Choroid plexus epithelial cell (primary cell): ENCODE measurements at regions not wholly inside any gene's neighbourhood (a gene's known extent, or its start where the extent isn't known, plus 50 kb on each side); places are given as distances from the start of the nearest gene placed in this dataset.

Experiments
- DNase-seq: peaks from one replicate; pipeline ENCODE4 v3.0.0-alpha.2; 2010; ENCODE audit warnings: low read depth
- H3K4me3 ChIP-seq: 2 replicates; pipeline ENCODE4 v1.5.1; 2011; ENCODE audit warnings: low read depth, mild to moderate bottlenecking, control low read depth, low read length, moderate library complexity
- CTCF ChIP-seq: conservative IDR thresholded peaks from 2 replicates; pipeline ENCODE4 v1.5.1; 2011; ENCODE audit warnings: low read depth, mild to moderate bottlenecking, control low read depth, inconsistent platforms, low read length, moderate library complexity

DNA sequence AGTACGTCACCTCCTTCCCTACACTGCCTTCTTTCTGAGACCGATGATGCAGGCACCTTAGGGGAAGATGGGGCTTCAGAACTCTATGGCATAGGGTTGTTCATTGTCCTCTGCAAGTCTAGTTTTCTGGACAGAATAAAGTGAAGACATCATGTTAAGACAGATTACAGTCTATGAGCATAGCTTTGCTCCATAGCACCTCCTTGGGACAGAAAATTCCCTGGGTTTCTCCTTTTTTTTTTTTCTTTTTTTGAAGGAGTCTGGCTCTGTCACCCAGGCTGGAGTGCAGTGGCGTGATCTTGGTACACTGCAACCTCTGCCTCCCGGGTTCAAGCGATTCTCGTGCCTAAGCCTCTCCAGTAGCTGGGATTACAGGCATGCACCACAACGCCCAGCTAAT lies 119.8 kb upstream of the CADM1 start:
- DNase-seq, result no peak
- TF ChIP-seq CTCF, result no peak

DNA sequence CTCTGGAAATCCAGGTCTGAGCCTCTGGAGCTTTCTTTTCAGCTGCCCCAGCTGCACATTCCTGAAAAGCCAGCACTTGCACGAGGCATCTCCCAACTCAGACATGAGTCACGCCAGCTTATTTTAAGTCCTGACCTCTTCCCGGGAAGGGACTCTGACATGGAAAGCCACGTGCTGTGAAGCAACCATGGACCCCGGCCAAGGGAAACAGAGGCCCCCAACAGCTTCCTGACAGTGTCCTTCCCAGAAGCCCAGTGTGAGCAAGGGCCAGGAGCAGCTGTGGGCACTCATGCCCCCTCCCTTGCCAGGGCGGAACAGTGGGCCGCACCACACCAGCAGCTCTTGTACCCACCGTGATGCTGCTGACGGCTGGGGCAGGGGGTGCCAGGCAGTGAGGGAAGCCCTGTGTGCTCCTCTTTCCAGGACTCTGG lies 118.8 kb upstream of the CADM1 start:
- no peak overlapping the region for H3K4me3 ChIP-seq
- peak; percentile 78 for DNase-seq

More for the DNA sequence above, 119.8 kb upstream of the CADM1 start:
- no peak overlapping the region for H3K4me3 ChIP-seq

GRCh38 chr11:115618428-115618827 lies 114.2 kb upstream of the CADM1 start:
- no peak overlapping the region for H3K4me3 ChIP-seq
- DNase-seq, result no peak
- TF ChIP-seq CTCF, result no peak

More for the DNA sequence above, 118.8 kb upstream of the CADM1 start:
- no peak for TF ChIP-seq CTCF

DNA sequence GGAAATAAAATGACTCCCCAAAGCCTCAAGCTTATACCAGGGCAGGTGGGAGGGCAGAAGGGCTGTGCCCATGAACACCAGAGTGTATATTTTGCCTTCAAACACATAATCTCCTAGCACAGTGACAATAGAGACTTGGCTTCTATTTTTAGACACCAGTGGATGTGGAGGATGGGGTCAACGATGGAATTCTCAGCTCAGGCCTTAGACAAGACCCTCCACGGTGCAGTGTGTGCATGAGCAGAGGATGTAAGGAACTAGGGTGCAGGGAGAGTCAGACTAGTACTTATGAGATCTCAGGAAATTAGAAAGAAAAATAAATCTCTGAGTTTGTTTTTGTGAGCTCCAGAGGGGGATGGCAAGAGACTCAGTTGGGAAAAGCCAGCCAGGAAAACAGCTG lies 113.6 kb upstream of the CADM1 start:
- TF ChIP-seq CTCF, result no peak
- H3K4me3 ChIP-seq, result no peak overlapping the region
- no peak for DNase-seq

DNA sequence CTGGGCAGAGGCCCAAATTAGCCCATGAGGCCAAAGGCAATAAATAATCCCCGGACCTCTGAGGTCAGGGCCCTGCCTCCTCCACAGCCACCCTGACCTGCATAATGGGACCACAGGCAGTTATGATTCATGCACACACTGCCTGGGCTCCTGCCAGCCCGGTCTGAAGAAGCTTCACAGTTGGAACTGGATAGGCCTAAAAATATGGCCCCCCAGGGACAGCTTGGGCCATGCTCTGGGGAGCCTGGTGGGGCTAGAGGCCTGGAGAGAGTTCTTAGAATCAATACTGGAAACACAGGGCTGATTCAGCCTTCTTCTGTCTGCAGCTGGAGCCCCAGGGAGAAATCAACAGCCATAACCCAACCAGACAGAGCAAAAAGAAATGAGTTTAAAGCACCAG lies 112.8 kb upstream of the CADM1 start:
- TF ChIP-seq CTCF, result no peak
- peak; percentile 11 for DNase-seq
- no peak overlapping the region for H3K4me3 ChIP-seq

DNA sequence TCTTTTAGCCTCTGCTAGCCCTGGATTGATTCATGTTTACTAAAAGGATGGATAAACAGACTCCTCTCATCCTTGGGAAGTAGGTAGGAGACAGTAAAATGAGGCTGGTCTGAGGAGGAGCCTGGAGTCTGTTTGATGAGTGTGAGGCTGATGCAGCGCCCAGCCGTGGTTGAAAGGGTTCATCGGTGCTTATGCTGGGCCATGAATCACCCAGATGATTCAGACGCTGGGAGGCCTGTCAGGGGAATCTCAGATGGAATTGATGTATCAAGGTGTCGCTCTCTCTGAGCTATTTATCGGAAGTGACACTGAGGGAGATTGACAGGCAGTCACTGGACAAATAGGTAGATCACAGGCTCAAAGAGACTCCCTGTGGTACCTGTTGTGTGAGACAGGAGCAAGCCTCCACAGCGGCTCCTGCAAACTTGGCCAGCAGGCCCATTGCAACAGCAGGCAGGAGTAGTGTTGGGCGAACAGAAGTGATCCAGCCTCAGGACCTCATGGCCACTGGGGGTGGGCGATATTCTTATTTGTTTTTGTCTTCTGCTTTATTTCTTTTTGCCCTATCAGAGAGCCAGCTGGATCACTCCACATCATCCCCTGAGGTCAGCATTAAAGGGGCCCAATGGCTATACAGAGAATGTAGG lies 109.9 kb upstream of the CADM1 start:
- no peak for TF ChIP-seq CTCF
- no peak overlapping the region for H3K4me3 ChIP-seq
- DNase-seq, result peak; percentile 6

DNA sequence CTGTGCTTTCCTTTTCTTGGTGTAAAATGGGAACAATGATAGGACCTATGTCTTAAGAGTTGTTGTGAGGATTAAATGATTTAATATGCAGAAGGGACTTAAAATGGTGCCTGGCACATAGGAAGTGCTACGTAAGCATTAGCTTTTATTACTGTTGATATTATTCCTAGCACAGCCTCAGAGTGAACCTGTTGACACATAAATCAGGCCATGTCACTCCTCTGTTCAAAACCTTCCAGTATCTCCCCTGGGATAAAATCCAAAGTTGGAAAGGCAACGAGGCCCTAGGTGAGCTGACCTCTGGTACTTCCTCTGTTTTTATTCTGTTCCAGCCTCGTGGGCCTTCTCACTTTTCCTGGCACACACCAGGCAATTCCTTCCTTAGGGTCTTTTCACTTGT lies 108.8 kb upstream of the CADM1 start:
- DNase-seq, result no peak
- TF ChIP-seq CTCF, result no peak
- no peak overlapping the region for H3K4me3 ChIP-seq
